Stimulated activated CD8-positive, alpha-beta memory T cell treated with anti-CD3 and anti-CD28 coated beads, Interleukin-15, amount 100 ng/mL, for 4 hours (primary cell): ENCODE measurements at regions not wholly inside any gene's neighbourhood (a gene's known extent, or its start where the extent isn't known, plus 50 kb on each side); places are given as distances from the start of the nearest gene placed in this dataset.
"Not testable (repeated sequence)": the region's sequence is repeated elsewhere in the genome, so short reads cannot be mapped to it uniquely, and the experiment has no call there.

Experiments
- DNase-seq, 2 donors: peaks; one replicate each; pipeline ENCODE4 v3.0.0-alpha.2; 2020; ENCODE audit warnings: low read depth in 2 of 2

DNA sequence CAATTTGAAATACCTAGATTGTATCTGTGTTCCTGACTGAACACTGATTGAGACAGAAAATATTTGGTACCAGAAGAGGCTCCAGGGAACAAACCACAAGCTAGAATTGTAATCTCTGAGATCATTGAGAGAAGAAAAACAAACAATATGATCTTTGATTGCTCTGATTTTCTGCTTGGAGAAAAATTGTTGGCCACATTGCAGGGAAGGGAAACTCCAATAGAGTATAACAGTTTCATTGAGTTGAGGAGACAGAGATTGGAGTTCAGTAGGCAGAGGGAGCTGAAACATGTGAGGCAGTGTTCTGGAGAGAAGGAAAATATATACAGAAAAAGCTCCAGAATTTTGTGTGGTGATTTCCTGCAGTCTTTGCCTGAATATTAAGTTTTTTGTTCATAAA, 158.2 kb downstream of the C4orf33 start:
- DNase-seq: no peak

DNA sequence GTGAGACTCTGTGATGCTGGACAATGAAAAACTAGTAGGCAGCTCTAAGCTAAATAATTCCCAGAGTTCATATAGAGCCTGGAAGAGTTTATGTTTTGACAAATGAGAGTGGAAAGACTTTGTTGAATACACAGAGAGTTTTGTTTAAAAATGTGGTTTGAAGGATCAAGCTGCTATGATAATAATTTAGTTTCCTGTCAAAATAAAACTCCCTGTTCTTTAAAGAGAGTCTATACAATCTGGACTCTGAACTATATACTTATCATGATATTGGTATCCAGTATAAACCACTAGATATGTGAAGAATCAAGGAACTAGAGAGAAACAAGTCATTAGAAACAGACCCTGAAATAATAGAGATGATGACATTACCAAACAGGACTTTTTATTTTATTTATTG, 158.6 kb downstream of the C4orf33 start:
- no peak for DNase-seq

DNA sequence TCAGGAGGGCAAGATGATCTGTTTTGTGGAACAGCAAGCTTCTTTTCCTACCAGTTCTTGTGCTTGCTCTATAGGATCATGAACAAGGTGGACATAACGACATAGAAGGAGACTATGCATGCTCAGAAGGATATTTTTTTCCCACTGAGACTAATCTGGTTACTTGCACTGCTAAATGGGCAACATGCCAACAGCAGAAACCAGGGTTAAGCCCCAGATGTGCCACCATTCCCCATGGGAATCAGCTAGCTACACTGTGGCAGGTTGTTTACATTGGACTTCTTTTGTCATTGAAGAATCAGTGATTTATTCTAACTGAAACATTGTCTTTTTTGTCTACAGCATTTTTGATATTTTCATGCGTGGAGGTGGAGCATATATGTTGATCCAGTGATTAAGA, 165.6 kb downstream of the C4orf33 start:
- DNase-seq: no peak

DNA sequence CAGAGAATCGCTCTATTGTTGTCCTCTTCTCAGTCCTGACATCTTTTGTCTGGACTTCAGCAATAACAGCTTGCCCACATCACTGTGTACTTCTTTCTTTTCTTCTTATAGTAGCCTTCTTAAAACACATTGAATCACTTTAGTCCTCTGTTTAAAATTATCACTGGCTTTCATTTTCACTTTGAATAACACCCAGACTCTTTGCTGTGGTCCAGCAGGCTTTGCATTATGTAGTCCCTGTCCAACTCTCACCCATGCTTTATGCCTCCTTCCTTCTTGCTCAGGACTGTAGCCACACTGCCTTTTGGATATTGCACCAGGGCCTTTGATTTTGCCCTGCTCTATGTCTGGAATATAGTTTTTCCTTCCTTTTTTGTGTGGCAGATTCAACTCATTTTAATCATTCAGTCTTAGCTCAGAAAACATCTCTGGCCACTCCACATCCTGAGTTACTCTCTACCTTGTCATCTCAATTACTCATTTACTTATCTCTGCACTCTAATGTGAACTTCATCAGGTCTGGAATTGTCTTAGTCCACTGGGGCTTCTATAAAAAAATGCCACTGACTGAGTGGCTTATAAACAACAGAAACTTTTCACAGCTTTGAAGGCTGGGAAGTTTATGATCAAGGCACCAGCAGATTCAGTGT, 168.2 kb downstream of the C4orf33 start:
- DNase-seq: no peak

DNA sequence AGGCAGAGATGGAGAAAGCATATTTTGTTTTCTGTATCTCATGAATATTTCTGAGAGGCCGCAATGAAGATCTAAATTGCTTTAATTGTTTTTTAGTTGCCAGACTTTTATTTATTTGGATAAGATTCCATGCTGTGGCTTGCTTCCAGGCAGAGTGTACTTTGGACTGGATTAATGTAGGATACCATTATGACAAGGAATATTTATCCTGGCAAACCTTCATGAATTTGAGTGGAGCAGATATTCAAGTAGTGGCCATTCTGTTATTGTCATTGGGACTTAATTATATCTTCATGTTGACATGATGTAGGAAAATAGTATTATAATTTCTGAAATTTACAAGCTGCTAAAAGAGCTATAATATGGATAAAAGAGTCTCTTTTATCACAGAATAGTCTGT, 182.9 kb downstream of the C4orf33 start:
- DNase-seq: no peak

DNA sequence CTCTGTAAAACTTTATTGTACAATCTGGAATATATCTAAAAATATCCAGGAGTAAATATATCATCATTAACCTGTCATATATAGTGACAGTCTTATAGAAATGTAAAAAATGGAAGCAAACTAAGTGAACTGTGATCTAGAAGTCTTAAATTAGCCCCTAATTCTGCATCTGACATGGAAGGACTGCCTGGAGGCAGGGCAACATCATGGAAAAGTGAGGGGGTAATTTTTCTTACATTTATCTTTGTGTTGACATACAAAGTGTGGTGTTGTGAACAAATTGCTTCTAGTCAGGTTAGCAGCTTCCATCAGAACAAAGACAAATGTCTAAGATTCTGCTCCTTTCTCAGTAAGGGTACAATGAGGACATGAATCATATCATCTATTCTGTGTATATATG, 186.3 kb downstream of the C4orf33 start:
- DNase-seq: no peak

DNA sequence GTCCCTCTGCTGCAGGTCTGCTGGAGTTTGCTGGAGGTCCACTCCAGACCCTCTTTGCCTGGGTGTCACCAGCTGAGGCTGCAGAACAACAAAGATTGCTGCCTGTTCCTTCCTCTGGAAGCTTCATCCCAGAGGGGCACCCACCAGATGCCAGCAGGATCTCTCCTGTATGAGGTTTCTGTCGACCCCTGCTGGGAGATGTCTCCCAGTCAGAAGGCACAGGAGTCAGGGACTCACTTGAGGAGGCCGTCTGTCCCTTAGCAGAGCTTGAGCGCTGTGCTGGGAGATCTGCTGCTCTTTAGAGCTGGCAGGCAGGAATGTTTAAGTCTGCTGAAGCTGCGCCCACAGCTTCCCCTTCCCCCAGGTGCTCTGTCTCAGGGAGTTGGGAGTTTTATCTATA, 196.2 kb downstream of the C4orf33 start:
- DNase-seq: not testable (repeated sequence)

DNA sequence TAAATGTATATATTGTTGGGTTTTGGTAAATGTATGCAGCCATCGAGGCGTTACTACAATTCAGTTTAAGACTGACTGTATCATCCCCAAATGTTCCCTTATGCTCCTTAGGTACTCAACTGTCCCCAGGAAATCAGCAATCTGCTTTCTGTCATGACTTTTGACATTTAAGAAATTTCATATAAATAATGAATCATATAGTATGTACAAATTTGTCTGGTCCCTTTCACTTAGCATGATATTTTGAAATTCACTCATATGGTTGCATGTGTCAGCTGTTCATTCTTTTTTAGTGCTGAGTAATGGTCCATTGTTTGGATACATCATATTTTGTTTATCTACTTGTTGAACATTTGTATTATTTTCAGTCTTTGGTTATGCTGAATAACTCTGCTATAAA, 218.8 kb downstream of the C4orf33 start:
- DNase-seq: no peak

DNA sequence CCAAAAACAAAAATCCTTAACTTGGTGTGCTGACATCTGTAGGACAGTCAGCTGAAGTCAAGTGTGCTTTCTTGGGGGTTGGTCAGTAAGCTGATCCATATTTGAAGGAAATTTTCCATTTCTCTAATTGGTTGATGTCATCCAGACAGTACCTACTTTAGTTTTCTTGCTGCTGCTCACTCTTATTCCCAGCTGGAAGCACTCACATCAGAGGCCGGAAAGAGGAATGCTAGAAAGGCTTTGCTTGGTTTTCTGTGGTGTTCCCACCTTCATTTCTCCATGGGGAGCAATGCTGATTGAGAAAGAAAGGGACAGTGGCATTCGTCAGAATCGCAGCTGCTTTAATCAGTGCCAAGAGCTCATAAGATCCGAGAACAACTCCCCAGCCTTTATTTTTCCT, 227.0 kb downstream of the C4orf33 start:
- DNase-seq: no peak

DNA sequence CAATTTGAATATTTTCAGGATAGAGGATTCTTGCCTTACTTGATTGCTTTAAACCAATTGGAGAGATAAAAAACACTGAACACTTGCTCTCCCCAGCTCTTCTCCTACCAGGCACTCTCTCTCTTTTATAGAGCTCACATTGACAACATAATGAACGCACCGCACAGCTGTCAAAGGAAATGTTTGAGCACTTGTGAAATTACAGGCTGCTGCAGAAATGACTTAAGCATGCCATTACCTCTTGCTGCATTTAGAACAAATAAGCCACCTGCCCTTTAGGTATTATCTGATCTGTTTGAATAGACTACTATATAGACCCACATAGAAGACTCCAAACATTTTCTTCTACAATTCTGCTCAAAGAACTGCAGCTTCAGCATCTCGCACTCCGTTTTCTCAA, 227.7 kb downstream of the C4orf33 start:
- no peak for DNase-seq

DNA sequence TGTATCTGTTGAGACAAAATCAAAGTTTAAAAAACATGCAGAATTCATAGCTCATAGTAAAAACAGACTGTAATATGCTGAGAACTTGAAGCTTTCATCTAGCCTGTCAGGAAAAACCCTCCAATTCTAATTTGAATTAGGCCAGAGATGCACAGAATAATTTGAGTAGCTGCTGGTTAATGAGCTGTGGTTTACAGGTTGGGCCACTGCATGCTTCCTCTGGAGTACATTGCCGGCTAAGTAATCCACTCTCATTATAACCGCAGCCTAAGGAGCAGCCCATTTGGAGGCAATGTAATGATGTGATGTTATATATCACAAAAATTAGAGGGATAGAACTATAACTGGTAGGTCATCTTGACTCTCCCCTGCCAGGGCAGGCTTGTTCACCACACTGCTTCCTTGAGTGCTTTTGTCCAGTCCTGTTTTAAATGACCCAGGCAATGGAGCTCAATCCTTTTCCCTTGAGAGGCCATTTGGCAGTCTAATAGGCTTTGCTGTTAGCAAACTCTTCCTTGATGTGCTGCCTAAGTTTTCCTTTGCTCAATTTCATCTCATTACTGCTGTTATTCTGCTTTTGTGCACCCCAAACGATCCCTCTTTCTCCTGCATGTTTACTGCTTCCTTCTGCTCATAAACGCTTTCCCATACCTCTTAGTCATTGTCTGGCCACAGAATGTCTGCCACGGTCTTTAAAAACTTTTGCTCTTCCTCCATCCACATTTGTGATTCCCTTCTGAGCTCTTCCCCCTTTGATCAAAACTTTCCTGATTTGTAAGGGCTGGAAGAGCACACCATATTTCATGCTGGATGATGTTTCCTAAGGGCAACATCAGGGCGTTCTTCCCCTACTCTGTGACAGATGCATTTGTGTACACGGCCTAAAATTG, 230.9 kb downstream of the C4orf33 start:
- DNase-seq: no peak

DNA sequence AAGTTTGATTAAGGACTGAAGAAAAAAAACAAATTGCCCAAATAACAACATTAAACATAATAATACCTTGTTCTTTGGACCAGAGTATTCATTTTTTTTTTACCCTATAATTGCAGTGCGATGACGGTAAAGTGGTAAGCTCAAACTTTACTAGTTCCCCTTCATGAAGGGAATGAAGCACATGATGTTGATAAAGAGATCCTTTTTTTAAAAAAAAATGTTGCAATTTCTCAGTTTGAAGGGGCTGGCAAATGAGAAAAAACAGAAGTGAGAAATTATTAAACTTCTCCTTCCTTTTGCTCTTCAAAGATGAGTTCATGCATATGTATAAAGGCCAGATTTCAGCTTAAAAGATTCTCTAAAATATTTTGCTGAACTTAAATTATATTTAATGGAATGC, 231.7 kb downstream of the C4orf33 start:
- DNase-seq: no peak

DNA sequence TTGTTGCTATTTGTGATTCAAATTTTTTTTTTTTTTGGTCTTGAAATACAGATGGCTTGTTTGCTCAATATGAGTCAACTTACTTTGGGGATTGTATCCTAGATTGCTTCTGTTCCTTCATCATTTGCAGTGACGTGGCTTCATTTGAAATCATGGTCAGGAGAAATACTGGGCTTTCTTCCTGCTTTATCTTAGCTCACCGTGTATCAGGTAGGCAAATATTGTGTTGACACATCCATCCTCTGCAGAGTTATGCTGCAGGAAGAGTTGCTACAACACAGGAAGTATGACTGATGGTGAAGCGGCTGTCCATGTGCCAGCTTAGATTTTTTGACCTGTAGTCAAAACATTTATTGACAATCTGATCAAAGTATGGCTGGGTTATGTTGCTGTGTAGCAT, 232.2 kb downstream of the C4orf33 start:
- DNase-seq: no peak

DNA sequence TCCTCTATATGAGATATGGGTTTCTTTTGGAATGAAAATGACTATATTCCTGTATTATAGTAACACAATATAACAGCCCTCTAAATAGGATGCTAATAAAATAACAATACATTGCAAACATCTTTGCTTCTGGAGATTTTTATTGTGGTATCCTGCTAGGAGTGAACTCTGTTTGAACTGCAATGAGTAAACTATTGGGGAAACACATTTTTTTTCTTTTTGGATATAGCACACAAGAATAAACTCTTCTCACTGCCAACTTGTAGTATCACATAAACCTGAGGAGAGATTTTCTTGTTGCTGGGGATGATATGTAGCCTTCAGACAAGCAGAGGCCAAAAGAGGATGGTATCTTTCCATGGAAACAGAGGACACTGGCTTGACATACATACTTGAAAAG, 238.2 kb downstream of the C4orf33 start:
- no peak for DNase-seq

DNA sequence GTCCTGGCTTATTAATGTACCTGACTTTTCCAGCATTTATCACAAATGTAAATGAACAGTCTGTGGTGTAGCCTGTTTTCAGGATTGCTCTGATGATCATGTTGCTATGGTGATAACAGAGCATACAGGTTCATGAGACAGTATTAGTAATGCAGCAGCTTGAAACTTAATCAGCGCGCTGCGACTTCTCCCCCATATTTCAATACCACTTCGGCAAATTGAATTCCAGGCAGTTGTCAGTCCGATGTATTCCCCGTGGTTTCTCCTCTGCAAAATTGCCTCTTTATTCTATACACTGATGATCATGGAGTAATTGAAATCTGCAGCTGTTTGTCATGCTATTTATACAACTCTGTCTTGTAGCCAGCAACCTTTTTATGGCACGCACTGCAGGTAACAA, 239.3 kb downstream of the C4orf33 start:
- DNase-seq: no peak

DNA sequence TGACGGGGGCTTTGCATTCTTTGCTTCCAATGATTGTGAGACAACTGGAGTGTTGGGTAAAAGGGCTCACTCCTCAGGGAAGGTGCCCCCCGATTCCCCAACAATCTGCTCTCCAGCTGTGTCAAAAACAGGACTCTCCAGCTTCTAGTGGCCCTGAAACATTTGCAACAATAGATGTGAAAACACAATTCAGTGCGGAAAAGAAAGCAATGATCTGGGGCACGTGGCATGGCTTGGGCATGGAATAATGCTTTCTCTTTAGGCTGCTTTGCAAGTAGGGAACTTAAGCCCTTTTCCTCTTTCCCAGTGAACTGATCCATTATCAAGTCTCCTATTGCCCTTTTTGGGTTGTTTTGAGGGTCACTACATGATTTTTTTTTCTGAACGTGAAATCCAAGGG, 239.9 kb downstream of the C4orf33 start:
- no peak for DNase-seq

DNA sequence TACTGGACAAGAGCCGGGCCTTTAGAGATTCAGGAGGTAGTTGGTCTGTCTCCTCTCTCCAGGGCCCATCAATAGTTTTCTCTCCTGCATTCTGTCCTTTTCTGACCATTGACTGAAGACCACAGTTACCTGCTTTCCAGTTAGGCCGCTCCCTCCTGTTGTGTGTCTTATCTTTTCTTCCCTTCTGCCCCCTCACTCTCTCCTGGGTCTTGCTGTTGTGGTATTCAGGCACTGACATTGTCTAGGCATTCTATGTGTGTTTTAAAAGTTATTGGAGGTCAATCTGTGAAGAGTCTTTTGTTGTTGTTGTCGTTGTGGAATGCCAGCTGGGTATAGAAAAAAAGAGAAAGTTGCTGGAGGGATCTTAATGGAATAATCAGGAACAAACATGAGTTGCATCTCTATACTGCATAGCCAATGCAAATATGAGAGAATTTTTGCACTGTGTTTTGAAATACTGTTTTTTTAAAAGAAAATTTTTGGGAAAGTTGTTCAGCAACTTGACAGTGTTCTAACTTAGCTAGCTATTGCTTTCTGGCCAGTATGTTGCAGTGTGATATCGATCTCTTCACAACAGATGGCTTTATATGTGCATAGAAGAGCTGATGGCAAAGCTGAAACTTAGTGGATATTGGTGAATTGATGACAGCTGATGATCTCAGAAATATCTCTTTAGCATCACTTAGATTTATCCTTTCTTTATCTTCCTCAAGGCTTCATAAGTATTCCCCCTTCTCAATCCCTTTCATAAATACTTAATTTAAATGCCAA, 240.7 kb downstream of the C4orf33 start:
- no peak for DNase-seq

DNA sequence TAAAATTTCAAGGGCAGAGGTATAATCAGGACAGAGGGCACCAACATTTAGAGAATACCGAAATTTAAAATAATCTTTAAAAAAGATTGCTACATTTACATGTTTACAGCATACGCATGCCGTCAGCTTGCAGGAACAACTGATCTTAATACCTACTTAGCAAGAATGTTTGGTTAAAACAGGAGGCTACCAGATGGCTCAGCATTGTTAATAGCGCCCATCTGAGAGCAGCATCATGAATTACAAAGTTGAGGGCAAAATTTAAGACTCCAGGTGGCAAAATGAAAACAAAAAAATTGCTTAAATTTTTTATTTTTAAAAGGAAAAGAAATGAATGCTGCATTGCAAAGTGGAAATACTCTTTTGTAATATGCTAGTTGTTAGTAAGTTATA, 241.3 kb downstream of the C4orf33 start:
- DNase-seq: no peak

DNA sequence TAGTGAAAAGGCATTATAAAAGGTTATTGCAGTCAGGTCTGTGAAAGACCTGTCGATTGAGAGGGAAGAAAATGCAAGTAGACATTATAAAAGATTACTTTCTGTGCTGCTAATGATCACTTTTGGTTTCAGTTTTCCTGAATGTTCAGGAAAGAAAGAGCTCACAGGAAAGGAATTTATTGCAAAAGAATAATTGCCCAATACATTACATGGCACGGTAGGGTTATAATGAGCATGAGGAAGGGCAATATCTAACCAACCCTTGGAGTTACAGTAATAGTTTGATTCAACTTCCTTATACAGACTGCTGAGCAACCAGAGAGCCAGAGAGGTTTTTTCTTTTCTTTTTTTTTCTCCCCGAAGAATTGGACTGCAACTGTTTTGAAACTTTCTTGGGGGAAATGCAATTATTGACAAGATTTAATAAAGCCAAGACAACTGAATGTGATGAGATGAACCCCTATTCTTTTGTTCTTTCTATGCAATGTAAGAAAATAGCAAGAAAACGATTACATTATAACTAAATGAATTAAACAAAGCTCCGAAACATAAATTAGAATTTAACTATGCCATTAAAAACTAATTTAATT, 247.0 kb downstream of the C4orf33 start:
- no peak for DNase-seq

DNA sequence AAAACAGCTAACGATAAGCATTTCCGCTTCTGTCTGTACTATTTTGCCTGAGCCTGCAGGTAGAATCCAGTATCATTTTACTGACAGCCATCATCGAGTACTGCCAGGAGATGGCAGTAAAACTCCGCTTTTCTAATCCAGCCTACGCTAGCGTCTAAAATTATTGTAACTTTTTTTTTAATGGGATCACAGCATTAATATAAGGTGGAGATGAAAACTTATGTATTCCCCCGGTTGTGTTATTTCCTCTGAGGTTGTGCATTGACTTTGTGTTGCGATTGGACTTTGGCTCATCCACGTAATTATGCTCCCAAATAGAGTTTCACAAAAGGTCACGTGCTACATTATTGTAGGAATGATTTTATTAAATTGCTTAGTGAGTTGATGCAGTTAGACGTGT, 248.1 kb downstream of the C4orf33 start:
- no peak for DNase-seq

DNA sequence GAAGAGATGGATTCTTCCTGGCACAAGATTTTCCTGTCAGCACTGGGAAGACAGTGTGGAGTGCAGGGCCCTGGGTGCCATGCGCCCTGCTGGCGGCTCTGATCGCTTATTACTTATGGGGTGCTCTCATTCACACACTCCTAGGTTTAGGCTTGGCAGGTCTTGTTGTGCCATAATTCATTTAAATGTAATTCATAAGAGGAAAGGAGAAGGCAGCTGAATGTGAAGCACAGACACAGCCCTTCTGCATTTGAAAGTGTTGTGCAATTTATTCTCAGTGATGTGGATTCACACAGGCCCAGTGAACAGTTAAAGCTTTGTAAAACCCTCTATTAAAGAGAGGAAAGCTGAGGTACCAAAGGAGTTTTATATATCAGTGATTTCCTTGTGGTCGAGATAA, 249.7 kb downstream of the C4orf33 start:
- DNase-seq: no peak

DNA sequence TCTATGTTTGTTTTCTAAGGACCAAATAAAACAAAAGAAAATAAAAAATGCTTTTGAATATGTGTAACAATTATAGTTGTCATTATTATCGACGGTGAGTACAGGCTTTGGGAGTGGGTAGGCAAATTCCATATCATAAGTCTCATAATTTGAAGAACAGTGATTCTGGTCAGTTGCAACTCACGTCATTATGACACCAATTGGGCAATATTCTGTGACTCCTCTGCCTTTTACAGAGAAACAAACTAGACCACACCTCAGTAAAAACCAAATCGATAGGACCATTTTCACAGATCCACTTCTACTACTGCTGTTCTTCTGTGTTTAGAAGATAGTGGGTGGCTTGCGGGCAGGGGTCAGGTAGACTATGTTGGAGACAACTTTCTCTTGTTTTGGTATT, 250.1 kb downstream of the C4orf33 start:
- DNase-seq: no peak
